C4-2B (cell line): ENCODE measurements at regions not wholly inside any gene's neighbourhood (a gene's known extent, or its start where the extent isn't known, plus 50 kb on each side); places are given as distances from the start of the nearest gene placed in this dataset.

Experiments
- H3K27ac ChIP-seq: fragments of 450-650 bp; 2 replicates; pipeline ENCODE4 v1.5.1; 2017
- ZFX ChIP-seq: fragments of 450-650 bp; IDR thresholded peaks from 2 replicates; pipeline ENCODE4 v1.6.1; 2017
- TF ChIP-seq, protein P1 (sequence below): fragments of 450-650 bp; conservative IDR thresholded peaks from 2 replicates; pipeline ENCODE4 v1.5.1; 2017; ENCODE audit warnings: mild to moderate bottlenecking

DNA sequence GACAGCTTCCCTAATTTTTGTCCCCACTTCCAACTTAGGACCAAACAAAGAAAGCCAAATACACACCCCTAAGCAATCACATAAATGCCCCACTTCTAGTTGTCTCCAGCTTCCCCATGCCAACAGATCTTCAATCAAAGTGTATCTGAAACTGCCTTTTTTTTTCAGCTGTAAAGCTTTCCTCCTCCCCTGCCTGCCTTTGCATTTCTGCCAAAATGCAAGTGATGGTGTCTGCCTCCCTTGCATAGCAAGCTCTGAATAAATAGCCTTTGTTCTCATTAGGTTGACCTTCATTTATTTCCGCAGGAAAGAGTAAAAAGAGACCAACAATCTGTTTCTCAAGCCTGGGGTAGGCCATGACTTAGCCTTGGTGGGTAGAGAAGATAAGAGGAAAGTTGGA lies 459.4 kb downstream of the GPAM start:
- no peak overlapping the region for H3K27ac ChIP-seq
- TF ChIP-seq, protein P1, sequence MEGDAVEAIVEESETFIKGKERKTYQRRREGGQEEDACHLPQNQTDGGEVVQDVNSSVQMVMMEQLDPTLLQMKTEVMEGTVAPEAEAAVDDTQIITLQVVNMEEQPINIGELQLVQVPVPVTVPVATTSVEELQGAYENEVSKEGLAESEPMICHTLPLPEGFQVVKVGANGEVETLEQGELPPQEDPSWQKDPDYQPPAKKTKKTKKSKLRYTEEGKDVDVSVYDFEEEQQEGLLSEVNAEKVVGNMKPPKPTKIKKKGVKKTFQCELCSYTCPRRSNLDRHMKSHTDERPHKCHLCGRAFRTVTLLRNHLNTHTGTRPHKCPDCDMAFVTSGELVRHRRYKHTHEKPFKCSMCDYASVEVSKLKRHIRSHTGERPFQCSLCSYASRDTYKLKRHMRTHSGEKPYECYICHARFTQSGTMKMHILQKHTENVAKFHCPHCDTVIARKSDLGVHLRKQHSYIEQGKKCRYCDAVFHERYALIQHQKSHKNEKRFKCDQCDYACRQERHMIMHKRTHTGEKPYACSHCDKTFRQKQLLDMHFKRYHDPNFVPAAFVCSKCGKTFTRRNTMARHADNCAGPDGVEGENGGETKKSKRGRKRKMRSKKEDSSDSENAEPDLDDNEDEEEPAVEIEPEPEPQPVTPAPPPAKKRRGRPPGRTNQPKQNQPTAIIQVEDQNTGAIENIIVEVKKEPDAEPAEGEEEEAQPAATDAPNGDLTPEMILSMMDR, result no peak

DNA sequence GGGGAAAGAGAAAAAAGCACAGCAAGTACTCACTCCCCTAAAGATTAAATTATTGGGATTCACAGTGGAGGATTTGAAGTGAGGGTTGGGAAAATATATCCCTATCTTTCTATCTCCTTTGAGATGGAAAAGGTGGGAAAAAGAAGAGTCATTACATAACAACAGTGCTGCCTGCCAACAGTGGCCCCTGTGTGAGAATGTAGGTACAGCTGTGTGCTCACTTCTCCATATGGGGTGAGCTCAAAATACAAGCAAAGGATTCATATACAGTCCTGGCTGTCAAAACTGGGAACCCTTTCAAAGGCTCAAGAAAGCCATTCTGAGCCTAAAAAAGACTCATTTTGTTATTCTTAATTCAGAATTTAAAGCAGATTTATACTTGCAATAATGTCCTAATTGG lies 458.5 kb downstream of the GPAM start:
- TF ChIP-seq, protein P1, result no peak
- TF ChIP-seq ZFX, result no peak
- H3K27ac ChIP-seq, result no peak overlapping the region

DNA sequence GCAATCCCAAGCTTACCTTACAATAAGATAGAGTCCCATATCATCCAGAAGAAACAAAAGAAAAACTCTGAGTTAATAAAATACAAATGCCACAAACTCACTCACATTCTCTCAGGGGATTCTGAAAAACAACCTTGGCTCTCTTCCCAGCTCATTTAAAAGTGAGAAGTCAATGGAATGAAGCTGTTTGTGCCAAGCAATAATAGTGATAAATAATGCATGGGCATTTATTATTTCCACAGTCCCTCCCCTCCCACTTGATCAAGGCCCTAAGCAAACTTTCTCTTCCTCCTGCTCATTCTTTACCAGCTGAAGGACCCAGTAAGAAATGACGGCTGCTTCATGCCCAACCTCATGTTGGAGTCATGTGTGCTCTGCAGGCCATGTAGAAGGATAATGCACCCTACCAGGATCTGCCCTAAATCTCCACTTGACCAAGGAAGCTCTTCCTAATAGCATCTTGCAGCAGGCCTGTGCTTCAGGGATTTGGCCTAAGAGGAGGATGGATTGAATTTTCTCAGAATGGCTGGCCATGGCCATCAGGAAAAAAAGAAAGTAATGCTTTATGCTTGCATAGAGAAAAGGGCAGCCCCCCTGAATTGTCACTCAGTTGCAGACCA lies 451.3 kb downstream of the GPAM start:
- TF ChIP-seq, protein P1, result no peak
- TF ChIP-seq ZFX, result no peak
- no peak overlapping the region for H3K27ac ChIP-seq

DNA sequence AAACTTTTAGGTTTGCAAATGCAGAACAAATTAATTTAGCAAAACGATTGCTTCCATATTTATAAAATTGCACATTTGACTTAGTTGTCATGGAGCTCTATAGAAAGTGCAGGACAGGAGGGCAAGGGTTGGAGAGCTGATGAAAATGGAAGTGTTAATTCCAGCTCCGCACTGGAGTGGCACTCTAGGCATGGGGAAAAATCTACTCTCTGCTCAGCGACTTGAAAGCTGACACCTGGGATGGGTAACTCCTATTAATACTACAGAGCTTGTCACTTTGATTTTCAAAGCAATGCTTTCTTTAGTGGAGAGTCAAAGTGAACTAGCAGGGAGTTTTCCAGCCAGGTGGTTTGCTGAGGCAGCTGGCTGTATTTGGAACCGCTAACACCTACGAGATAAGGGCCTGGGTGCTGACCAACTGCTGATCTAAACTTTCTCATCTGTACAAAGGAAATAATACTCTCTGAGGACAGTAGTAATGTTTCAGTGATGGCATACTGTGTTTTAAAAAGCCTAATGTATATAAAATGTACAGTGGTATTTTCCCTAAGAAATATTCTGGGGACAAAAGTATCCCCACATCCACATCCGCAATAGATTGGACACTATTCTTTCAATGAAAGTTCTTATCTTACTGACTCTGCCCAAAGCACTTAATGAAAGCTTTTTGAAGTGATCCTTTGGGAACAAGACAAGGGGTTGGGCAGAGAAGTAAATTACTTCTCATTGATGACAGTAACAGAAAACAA lies 444.3 kb downstream of the GPAM start:
- H3K27ac ChIP-seq, result no peak overlapping the region
- TF ChIP-seq ZFX, result no peak
- TF ChIP-seq, protein P1, result no peak

DNA sequence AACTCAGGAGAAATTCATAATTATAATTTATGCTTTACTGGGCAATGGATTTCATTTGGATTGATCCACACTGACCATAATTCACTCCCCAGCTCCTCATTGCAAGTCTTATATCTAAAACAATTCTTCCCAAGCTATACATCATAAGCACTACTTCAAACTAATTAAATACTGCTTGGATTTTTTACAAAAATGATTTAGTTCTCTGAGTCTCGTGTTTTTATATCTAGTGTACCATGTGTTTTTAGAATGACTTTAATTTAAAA lies 443.8 kb downstream of the GPAM start:
- no peak overlapping the region for H3K27ac ChIP-seq
- no peak for TF ChIP-seq ZFX
- TF ChIP-seq, protein P1, result no peak

DNA sequence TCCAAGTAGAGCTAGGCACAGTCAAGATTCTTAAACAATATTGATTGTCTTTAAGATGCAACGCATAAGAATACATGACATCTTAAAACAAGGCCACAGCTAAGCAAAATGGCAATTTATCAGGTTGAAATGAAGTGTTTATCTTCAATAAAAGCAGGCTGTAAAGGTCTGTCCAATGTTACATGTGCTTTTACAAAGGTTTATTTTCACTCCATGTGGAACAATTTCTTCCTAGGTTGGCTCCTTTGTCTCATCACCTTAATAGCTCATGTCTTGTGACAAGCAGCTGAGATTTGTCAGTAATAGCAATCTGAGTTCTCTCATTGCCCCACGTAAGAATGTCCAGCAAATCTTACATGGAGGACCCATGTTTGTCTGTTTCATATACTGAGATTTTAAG lies 437.6 kb downstream of the GPAM start:
- TF ChIP-seq, protein P1, result no peak
- no peak for TF ChIP-seq ZFX
- H3K27ac ChIP-seq, result no peak overlapping the region

DNA sequence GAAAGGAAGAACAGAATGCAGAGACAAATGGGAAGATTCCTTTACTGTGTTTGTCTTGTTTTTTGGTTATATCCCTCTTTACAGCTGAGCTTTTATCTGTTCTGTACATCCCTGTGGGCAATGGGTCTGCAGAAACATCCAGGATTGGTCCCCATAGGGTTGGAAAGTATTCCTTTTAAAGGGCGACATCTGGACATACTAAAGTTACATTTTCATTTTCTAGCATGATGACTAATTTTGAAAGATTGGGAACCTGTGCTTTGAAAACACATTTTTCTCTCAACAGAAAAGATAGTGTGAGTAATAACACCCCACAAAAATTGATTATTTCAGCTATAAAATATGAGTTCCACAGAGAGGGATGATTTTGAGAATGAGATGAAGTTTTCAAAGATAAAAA lies 435.8 kb downstream of the GPAM start:
- no peak for TF ChIP-seq ZFX
- TF ChIP-seq, protein P1, result no peak
- H3K27ac ChIP-seq, result no peak overlapping the region
